ENCODE measurements at regions not wholly inside any gene's neighbourhood (a gene's known extent, or its start where the extent isn't known, plus 50 kb on each side); places are given as distances from the start of the nearest gene placed in this dataset.

DNA sequence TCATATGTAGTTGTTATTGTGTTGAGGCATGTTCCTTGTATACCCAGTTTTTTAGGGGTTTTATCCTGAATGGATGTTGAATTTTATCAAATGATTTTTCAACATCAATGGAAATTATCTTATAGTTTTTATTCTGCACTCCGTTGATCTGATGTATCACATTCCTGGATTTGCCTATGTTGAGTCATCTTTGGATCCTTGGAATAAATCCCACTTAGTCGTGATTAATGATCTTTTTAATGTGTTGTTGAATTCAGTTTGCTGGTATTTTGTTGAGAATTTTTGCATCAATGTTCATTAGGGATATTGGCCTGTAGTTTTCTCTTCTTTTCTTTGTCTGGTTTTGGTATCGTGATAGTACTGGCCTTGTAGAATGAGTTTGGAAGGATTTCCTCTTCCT is 648.6 kb upstream of the GRM3 start:
- BruUV-seq (replicated peaks): no TSS peak
- Histone ChIP-seq H3K4me1 (replicated peaks in 1 of 2; ENCODE audit: control insufficient read depth in 2 of 2, insufficient read depth in 2 of 2, low read length in 2 of 2) (no peaks in the 10 kb centered on the region), H3K36me3 (ENCODE audit: control insufficient read depth, insufficient read depth, low read length) (no peaks in the 10 kb centered on the region), H3K9me1 (ENCODE audit: control insufficient read depth, insufficient read depth, low read length) (no peaks in the 10 kb centered on the region), H3K4me2 (ENCODE audit: insufficient read depth, low read length) (no peak overlapping the region), H2AFZ (ENCODE audit: low read depth, low read length) (no peak overlapping the region), H3K27me3 (ENCODE audit: control insufficient read depth in 2 of 2, insufficient read depth in 2 of 2, low read length in 2 of 2) (no peaks in the 10 kb centered on the region), H3K79me2 (ENCODE audit: control insufficient read depth, insufficient read depth, low read length) (no peaks in the 10 kb centered on the region), H3K9ac (ENCODE audit: insufficient read depth in 1 of 2, low read depth in 2 of 2, low read length in 2 of 2) (no peak overlapping the region), H3K27ac (ENCODE audit: extremely low read depth, low read depth, low read length) (no peak overlapping the region), H3K9me3 (replicated peaks; ENCODE audit: control insufficient read depth, insufficient read depth, low read depth, low read length) (no peaks in the 10 kb centered on the region), H4K20me1 (replicated peaks; ENCODE audit: control insufficient read depth, insufficient read depth, low read length) (no peaks in the 10 kb centered on the region), H3K4me3 (no peak overlapping the region)
- ChIA-PET CTCF (ENCODE audit: low intra/inter-chr PET ratio) (no interaction called here), POLR2A (no interaction called here)
- intact Hi-C loops (cut with micrococcal nuclease) (no loop called here), in situ Hi-C loops (cut with MboI) (no loop called here)
- FAIRE-seq: no peak
- no peak for DNase-seq (ENCODE audit: extremely low read depth in 1 of 4, low spot score in 3 of 4)
- WGBS (ENCODE audit: insufficient coverage, low coverage, missing lambda C conversion rate): 3% methylated on average over 3 of the region's 3 CpGs
- no peak for ATAC-seq
- TF ChIP-seq, protein P1, sequence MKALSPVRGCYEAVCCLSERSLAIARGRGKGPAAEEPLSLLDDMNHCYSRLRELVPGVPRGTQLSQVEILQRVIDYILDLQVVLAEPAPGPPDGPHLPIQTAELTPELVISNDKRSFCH (CRISPR knock-in tag; IDR thresholded peaks at IDR 0.05): no peak
- TF ChIP-seq, protein P1 (tag; IDR thresholded peaks at IDR 0.05): no peak

DNA sequence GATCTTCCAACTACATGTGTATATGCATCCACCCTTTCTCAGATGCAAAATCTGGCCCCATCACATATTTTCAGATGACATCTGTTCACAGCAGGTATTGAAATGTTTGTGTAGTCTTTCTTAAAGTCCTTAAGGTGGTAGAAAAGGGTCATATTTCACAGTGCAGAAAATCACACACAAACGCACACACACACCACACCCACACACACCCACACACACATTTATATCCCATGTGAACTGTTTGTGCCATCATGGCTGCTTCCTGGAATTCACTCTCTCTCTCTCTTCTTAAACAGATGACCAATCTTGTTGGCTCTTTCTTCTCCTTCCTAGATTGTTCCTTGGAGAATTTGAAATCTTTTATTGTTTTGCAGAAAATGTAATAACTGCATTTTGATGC is 663.0 kb upstream of the GRM3 start:
- WGBS (ENCODE audit: insufficient coverage, low coverage, missing lambda C conversion rate): 0% methylated on average over 1 of the region's 1 CpG
- TF ChIP-seq, protein P2, sequence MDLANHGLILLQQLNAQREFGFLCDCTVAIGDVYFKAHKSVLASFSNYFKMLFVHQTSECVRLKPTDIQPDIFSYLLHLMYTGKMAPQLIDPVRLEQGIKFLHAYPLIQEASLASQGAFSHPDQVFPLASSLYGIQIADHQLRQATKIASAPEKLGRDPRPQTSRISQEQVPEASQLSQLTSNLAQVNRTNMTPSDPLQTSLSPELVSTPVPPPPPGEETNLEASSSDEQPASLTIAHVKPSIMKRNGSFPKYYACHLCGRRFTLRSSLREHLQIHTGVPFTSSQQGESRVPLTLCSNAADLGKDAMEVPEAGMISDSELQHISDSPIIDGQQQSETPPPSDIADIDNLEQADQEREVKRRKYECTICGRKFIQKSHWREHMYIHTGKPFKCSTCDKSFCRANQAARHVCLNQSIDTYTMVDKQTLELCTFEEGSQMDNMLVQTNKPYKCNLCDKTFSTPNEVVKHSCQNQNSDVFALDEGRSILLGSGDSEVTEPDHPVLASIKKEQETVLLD (IDR thresholded peaks at IDR 0.05): no peak
- TF ChIP-seq, protein P3, sequence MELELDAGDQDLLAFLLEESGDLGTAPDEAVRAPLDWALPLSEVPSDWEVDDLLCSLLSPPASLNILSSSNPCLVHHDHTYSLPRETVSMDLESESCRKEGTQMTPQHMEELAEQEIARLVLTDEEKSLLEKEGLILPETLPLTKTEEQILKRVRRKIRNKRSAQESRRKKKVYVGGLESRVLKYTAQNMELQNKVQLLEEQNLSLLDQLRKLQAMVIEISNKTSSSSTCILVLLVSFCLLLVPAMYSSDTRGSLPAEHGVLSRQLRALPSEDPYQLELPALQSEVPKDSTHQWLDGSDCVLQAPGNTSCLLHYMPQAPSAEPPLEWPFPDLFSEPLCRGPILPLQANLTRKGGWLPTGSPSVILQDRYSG (tag; conservative IDR thresholded peaks at IDR 0.05; ENCODE audit: low read depth): no peak
- TF ChIP-seq, protein P4, sequence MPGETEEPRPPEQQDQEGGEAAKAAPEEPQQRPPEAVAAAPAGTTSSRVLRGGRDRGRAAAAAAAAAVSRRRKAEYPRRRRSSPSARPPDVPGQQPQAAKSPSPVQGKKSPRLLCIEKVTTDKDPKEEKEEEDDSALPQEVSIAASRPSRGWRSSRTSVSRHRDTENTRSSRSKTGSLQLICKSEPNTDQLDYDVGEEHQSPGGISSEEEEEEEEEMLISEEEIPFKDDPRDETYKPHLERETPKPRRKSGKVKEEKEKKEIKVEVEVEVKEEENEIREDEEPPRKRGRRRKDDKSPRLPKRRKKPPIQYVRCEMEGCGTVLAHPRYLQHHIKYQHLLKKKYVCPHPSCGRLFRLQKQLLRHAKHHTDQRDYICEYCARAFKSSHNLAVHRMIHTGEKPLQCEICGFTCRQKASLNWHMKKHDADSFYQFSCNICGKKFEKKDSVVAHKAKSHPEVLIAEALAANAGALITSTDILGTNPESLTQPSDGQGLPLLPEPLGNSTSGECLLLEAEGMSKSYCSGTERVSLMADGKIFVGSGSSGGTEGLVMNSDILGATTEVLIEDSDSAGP (CRISPR knock-in tag; IDR thresholded peaks at IDR 0.05): no peak
- TF ChIP-seq, protein P5, sequence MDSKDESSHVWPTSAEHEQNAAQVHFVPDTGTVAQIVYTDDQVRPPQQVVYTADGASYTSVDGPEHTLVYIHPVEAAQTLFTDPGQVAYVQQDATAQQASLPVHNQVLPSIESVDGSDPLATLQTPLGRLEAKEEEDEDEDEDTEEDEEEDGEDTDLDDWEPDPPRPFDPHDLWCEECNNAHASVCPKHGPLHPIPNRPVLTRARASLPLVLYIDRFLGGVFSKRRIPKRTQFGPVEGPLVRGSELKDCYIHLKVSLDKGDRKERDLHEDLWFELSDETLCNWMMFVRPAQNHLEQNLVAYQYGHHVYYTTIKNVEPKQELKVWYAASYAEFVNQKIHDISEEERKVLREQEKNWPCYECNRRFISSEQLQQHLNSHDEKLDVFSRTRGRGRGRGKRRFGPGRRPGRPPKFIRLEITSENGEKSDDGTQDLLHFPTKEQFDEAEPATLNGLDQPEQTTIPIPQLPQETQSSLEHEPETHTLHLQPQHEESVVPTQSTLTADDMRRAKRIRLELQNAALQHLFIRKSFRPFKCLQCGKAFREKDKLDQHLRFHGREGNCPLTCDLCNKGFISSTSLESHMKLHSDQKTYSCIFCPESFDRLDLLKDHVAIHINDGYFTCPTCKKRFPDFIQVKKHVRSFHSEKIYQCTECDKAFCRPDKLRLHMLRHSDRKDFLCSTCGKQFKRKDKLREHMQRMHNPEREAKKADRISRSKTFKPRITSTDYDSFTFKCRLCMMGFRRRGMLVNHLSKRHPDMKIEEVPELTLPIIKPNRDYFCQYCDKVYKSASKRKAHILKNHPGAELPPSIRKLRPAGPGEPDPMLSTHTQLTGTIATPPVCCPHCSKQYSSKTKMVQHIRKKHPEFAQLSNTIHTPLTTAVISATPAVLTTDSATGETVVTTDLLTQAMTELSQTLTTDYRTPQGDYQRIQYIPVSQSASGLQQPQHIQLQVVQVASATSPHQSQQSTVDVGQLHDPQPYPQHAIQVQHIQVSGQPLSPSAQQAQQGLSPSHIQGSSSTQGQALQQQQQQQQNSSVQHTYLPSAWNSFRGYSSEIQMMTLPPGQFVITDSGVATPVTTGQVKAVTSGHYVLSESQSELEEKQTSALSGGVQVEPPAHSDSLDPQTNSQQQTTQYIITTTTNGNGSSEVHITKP (IDR thresholded peaks at IDR 0.05; ENCODE audit: partially characterized antibody): no peak

More for the DNA sequence above, 663.0 kb upstream of the GRM3 start:
- no peak overlapping the region for H3K4me2 ChIP-seq (ENCODE audit: insufficient read depth, low read length)
- in situ Hi-C loops (cut with MboI) (no loop called here), intact Hi-C loops (cut with micrococcal nuclease) (no loop called here)
- H3K9me1 ChIP-seq (ENCODE audit: control insufficient read depth, insufficient read depth, low read length): no peaks in the 10 kb centered on the region
- H3K4me1 ChIP-seq (replicated peaks in 1 of 2; ENCODE audit: control insufficient read depth in 2 of 2, insufficient read depth in 2 of 2, low read length in 2 of 2): no peaks in the 10 kb centered on the region
- H3K79me2 ChIP-seq (ENCODE audit: control insufficient read depth, insufficient read depth, low read length): no peaks in the 10 kb centered on the region
- no TSS peak for BruUV-seq (replicated peaks)
- no peak for ATAC-seq
- H3K9ac ChIP-seq (ENCODE audit: insufficient read depth in 1 of 2, low read depth in 2 of 2, low read length in 2 of 2): no peak overlapping the region
- no peak for FAIRE-seq
- H2AFZ ChIP-seq (ENCODE audit: low read depth, low read length): no peak overlapping the region
- H3K27me3 ChIP-seq (ENCODE audit: control insufficient read depth in 2 of 2, insufficient read depth in 2 of 2, low read length in 2 of 2): no peaks in the 10 kb centered on the region
- H3K4me3 ChIP-seq: no peak overlapping the region
- no peaks in the 10 kb centered on the region; the same call in 1 of the 2 replicates for H3K9me3 ChIP-seq (replicated peaks; ENCODE audit: control insufficient read depth, insufficient read depth, low read depth, low read length)
- H3K27ac ChIP-seq (ENCODE audit: extremely low read depth, low read depth, low read length): no peak overlapping the region
- H3K36me3 ChIP-seq (ENCODE audit: control insufficient read depth, insufficient read depth, low read length): no peaks in the 10 kb centered on the region
- no peak for DNase-seq (ENCODE audit: extremely low read depth in 1 of 4, low spot score in 3 of 4)
- H4K20me1 ChIP-seq (replicated peaks; ENCODE audit: control insufficient read depth, insufficient read depth, low read length): no peaks in the 10 kb centered on the region
- ChIA-PET POLR2A (no interaction called here), CTCF (ENCODE audit: low intra/inter-chr PET ratio) (no interaction called here)

All from K562 (cell line).